ENCODE measurements at regions not wholly inside any gene's neighbourhood (a gene's known extent, or its start where the extent isn't known, plus 50 kb on each side); places are given as distances from the start of the nearest gene placed in this dataset.

GRCh38 chr6:16044211-16044643, 84.7 kb upstream of the MYLIP start (continued):
- no peak for TF ChIP-seq REST (IDR thresholded peaks at IDR 0.05; ENCODE audit: low read depth, low read length)
- no peak for TF ChIP-seq POLR2AphosphoS5 (IDR thresholded peaks at IDR 0.05; ENCODE audit: low read depth, low read length)

GRCh38 chr6:16043171-16044135, 85.4 kb upstream of the MYLIP start:
- Histone ChIP-seq H4K20me1 (ENCODE audit: insufficient read depth) (no peaks in the 10 kb centered on the region), H2AFZ (ENCODE audit: low read depth) (no peak overlapping the region), H3K36me3 (replicated peaks in 1 of 2; ENCODE audit: control insufficient read depth in 1 of 2, insufficient read depth in 2 of 2, low read length in 1 of 2) (no peaks in the 10 kb centered on the region), H3K27ac (ENCODE audit: low read depth in 2 of 2, low read length in 1 of 2) (no peak overlapping the region), H3K4me3 (ENCODE audit: low read depth in 2 of 2, low read length in 1 of 2) (no peak overlapping the region), H3K27me3 (ENCODE audit: insufficient read depth) (no peaks in the 10 kb centered on the region), H3K4me2 (no peak overlapping the region), H3K4me1 (ENCODE audit: control insufficient read depth in 1 of 2, insufficient read depth in 2 of 2, low read depth in 1 of 2, low read length in 1 of 2) (no peaks in the 10 kb centered on the region), H3K9me2 (no peaks in the 10 kb centered on the region), H3K79me2 (ENCODE audit: insufficient read depth) (no peaks in the 10 kb centered on the region), H3K9me3 (no peaks in the 10 kb centered on the region), H3K9ac (no peak overlapping the region), H3F3A (replicated peaks; ENCODE audit: insufficient read depth) (no peaks in the 10 kb centered on the region)
- DNase-seq = no peak
- 46% methylated on average over 5 of the region's 5 CpGs for WGBS (ENCODE audit: low lambda C conversion rate)
- ChIA-PET CTCF (no interaction called here), POLR2A (no interaction called here)
- TF ChIP-seq CTCF (IDR thresholded peaks at IDR 0.05) = no peak
- no peak for TF ChIP-seq PBX3 (IDR thresholded peaks at IDR 0.05)
- TF ChIP-seq ELF1 (IDR thresholded peaks at IDR 0.05) = no peak
- no peak for TF ChIP-seq SIN3A (IDR thresholded peaks at IDR 0.05; ENCODE audit: borderline replicate concordance, low read depth, low read length)
- TF ChIP-seq GATA2 (CRISPR knock-in tag; IDR thresholded peaks at IDR 0.05) = no peak
- TF ChIP-seq RFX5 (IDR thresholded peaks at IDR 0.05; ENCODE audit: low read length) = no peak
